Left lung (tissue), 4 donors: ENCODE measurements at regions not wholly inside any gene's neighbourhood (a gene's known extent, or its start where the extent isn't known, plus 50 kb on each side); places are given as distances from the start of the nearest gene placed in this dataset.

Source experiments
- ATAC-seq: fragments of 200-7000 bp; cut with Tn5 transposase; one replicate; pipeline ENCODE4 v1.9.1; 2020; ENCODE audit warnings: moderate library complexity
- DNase-seq, 4 donors: peaks; one replicate each; pipeline ENCODE4 v3.0.0-alpha.2; 2013 to 2020
- H3K27ac ChIP-seq, 2 donors: fragments of 200-600 bp; sonication (generic) in 1 of 2; one replicate each; pipeline versions ENCODE4 v1.5.0 to v1.8.0; 2020 to 2021
- H3K27me3 ChIP-seq, 2 donors: fragments of 200-600 bp; sonication (generic) in 1 of 2; one replicate each; pipeline versions ENCODE4 v1.5.0 to v1.8.0; 2020 to 2021
- H3K36me3 ChIP-seq, 2 donors: fragments of 200-600 bp; sonication (generic) in 1 of 2; one replicate each; pipeline versions ENCODE4 v1.5.0 to v1.8.0; 2020 to 2021
- H3K4me1 ChIP-seq, 2 donors: fragments of 200-600 bp; one replicate each; pipeline ENCODE4 v1.8.0; 2021
- H3K4me3 ChIP-seq, 2 donors: fragments of 200-600 bp; sonication (generic) in 1 of 2; one replicate each; pipeline versions ENCODE4 v1.5.0 to v1.8.0; 2020 to 2021; ENCODE audit warnings: mild to moderate bottlenecking in 1 of 2
- H3K9me3 ChIP-seq, 2 donors: fragments of 200-600 bp; sonication (generic) in 1 of 2; one replicate each; pipeline versions ENCODE4 v1.5.0 to v1.8.0; 2020 to 2021
- intact Hi-C, 2 donors: fragments of 100-400 bp; cut with DNase I; formaldehyde crosslinking; loops; one replicate each; pipeline versions ENCODE4 v1.11.2 to v1.14.2; 2022
- TF ChIP-seq, protein P1 (sequence below), 2 donors: fragments of 200-600 bp; sonication (generic) in 1 of 2; IDR thresholded peaks; one replicate each; pipeline versions ENCODE4 v1.5.0 to v1.8.0; 2021; ENCODE audit warnings: antibody characterized with exemption in 2 of 2
- donor health status: DM: no; HTN: yes; CAD: no.
- donor health status: DM: no; HTN: no; CAD: no.

GRCh38 chr6:106773522-106773921, 144.1 kb downstream of the QRSL1 start:
- ATAC-seq, result peak; percentile 34
- Histone ChIP-seq H3K9me3 (peaks cover 0 to 21% of the 10 kb centered on the region in 2 donors), H3K36me3 (no peaks in the 10 kb centered on the region), H3K4me3 (no peak overlapping the region), H3K27ac (no peak overlapping the region), H3K27me3 (no peaks in the 10 kb centered on the region), H3K4me1 (no peaks in the 10 kb centered on the region)
- intact Hi-C loops, result no loop called here
- DNase-seq, result peak in 1 of 4 donors; percentile 41
- TF ChIP-seq, protein P1, sequence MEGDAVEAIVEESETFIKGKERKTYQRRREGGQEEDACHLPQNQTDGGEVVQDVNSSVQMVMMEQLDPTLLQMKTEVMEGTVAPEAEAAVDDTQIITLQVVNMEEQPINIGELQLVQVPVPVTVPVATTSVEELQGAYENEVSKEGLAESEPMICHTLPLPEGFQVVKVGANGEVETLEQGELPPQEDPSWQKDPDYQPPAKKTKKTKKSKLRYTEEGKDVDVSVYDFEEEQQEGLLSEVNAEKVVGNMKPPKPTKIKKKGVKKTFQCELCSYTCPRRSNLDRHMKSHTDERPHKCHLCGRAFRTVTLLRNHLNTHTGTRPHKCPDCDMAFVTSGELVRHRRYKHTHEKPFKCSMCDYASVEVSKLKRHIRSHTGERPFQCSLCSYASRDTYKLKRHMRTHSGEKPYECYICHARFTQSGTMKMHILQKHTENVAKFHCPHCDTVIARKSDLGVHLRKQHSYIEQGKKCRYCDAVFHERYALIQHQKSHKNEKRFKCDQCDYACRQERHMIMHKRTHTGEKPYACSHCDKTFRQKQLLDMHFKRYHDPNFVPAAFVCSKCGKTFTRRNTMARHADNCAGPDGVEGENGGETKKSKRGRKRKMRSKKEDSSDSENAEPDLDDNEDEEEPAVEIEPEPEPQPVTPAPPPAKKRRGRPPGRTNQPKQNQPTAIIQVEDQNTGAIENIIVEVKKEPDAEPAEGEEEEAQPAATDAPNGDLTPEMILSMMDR (IDR thresholded peaks at IDR 0.05), result no peak

- Histone ChIP-seq H3K4me3 (no peak overlapping the region), H3K27ac (no peak overlapping the region), H3K9me3 (peaks cover 0 to 21% of the 10 kb centered on the region in 2 donors), H3K36me3 (no peaks in the 10 kb centered on the region), H3K4me1 (no peaks in the 10 kb centered on the region), H3K27me3 (no peaks in the 10 kb centered on the region)
- intact Hi-C loops, result no loop called here
- TF ChIP-seq, protein P1 (IDR thresholded peaks at IDR 0.05), result no peak
- ATAC-seq (no peak), DNase-seq (no peak)
These were observed 143.1 kb downstream of the QRSL1 start for GRCh38 chr6:106772270-106773142.

DNA sequence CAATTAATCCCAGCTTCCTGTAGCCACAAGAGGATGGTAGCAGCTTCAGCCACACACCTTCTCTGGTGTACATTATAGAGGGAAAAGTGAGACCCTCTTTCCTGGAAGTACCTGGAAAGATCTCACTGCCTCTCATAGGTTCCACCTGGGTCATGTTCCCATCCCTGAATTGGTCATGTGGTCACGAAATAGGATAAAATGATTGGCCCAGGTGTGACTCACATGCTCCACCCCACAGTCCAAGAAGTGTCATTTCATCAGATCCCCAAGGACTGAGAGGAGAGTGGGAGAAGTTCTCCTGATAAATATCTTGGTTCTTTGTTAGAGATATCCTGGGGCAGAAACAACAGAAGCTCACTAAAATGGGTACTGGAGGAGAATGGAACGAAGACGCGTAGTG, 142.4 kb downstream of the QRSL1 start:
- no peak overlapping the region for H3K4me3 ChIP-seq
- ATAC-seq (no peak), DNase-seq (no peak)
- TF ChIP-seq, protein P1 (IDR thresholded peaks at IDR 0.05), result no peak
- H3K4me1 ChIP-seq, result no peaks in the 10 kb centered on the region
- H3K27me3 ChIP-seq, result no peaks in the 10 kb centered on the region
- intact Hi-C loops, result no loop called here
- H3K36me3 ChIP-seq, result no peaks in the 10 kb centered on the region
- peaks cover 0 to 21% of the 10 kb centered on the region in 2 donors for H3K9me3 ChIP-seq
- no peak overlapping the region for H3K27ac ChIP-seq

DNA sequence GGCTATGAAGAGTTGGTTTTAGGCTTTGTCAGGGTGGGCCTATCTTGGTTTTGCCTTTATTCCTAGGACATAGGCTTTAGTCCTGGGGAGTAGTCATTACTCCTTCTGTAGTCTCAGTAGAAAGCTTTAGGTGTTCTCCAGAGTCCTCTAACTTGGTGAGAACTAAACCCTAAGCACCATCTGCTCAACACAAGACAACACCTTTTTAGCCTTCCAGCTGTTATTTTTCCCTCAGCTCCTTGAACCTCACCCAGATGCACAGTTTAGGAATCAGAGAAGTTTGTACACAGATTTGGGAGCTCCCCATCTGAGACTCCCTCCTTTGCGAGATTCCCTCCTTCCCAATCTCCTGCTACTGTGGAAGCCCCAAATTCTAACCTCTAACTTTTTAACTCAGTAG, 141.3 kb downstream of the QRSL1 start:
- TF ChIP-seq, protein P1 (IDR thresholded peaks at IDR 0.05), result no peak
- intact Hi-C loops, result no loop called here
- Histone ChIP-seq H3K9me3 (peaks cover 0 to 21% of the 10 kb centered on the region in 2 donors), H3K4me1 (no peaks in the 10 kb centered on the region), H3K4me3 (no peak overlapping the region), H3K27ac (no peak overlapping the region), H3K27me3 (no peaks in the 10 kb centered on the region), H3K36me3 (no peaks in the 10 kb centered on the region)
- DNase-seq, result no peak
- no peak for ATAC-seq

GRCh38 chr6:106770081-106770480, 140.7 kb downstream of the QRSL1 start:
- intact Hi-C loops, result no loop called here
- no peak for ATAC-seq
- no peaks in the 10 kb centered on the region for H3K4me1 ChIP-seq

More at GRCh38 chr6:106770081-106770480, 140.7 kb downstream of the QRSL1 start:
- H3K9me3 ChIP-seq, result peaks cover 0 to 21% of the 10 kb centered on the region in 2 donors
- no peak overlapping the region for H3K4me3 ChIP-seq
- no peaks in the 10 kb centered on the region for H3K27me3 ChIP-seq
- no peak for DNase-seq
- H3K27ac ChIP-seq, result no peak overlapping the region
- no peaks in the 10 kb centered on the region for H3K36me3 ChIP-seq
- TF ChIP-seq, protein P1 (IDR thresholded peaks at IDR 0.05), result no peak
